ENCODE measurements at regions not wholly inside any gene's neighbourhood (a gene's known extent, or its start where the extent isn't known, plus 50 kb on each side); places are given as distances from the start of the nearest gene placed in this dataset.

- no peak overlapping the region for H3K4me2 ChIP-seq (ENCODE audit: low read length)
- no peaks in the 10 kb centered on the region for H3K4me1 ChIP-seq
- H3K4me3 ChIP-seq (ENCODE audit: low read depth, low read length), result no peak overlapping the region
- no peaks in the 10 kb centered on the region for H3K36me3 ChIP-seq (ENCODE audit: control insufficient read depth, insufficient read depth, low read length)
- no peaks in the 10 kb centered on the region for H3K9me3 ChIP-seq (ENCODE audit: control insufficient read depth, low read length)
- H3K79me2 ChIP-seq, result no peaks in the 10 kb centered on the region
- no peak overlapping the region for H2AFZ ChIP-seq
- no peaks in the 10 kb centered on the region for H3K27me3 ChIP-seq (ENCODE audit: control insufficient read depth, insufficient read depth, low read length)
- no peak for TF ChIP-seq CTCF (IDR thresholded peaks at IDR 0.05)
- H3K27ac ChIP-seq, result no peak overlapping the region
- H3K9ac ChIP-seq, result no peak overlapping the region
These were observed 125.3 kb upstream of the SPACA1 start for GRCh38 chr6:87922196-87922946.

GRCh38 chr6:87921034-87921433, 126.6 kb upstream of the SPACA1 start:
- no peak for TF ChIP-seq CTCF (IDR thresholded peaks at IDR 0.05)
- Histone ChIP-seq H3K4me1 (no peaks in the 10 kb centered on the region), H3K36me3 (ENCODE audit: control insufficient read depth, insufficient read depth, low read length) (no peaks in the 10 kb centered on the region), H3K79me2 (no peaks in the 10 kb centered on the region), H3K4me3 (ENCODE audit: low read depth, low read length) (no peak overlapping the region), H3K27ac (no peak overlapping the region), H3K9ac (no peak overlapping the region), H2AFZ (no peak overlapping the region), H3K9me3 (ENCODE audit: control insufficient read depth, low read length) (no peaks in the 10 kb centered on the region), H3K4me2 (ENCODE audit: low read length) (no peak overlapping the region), H3K27me3 (ENCODE audit: control insufficient read depth, insufficient read depth, low read length) (no peaks in the 10 kb centered on the region)

- no peaks in the 10 kb centered on the region for H3K4me1 ChIP-seq
- no peaks in the 10 kb centered on the region for H3K36me3 ChIP-seq (ENCODE audit: control insufficient read depth, insufficient read depth, low read length)
- no peak overlapping the region for H2AFZ ChIP-seq
- no peak overlapping the region for H3K4me3 ChIP-seq (ENCODE audit: low read depth, low read length)
- H3K4me2 ChIP-seq (ENCODE audit: low read length), result no peak overlapping the region
- no peak for TF ChIP-seq CTCF (IDR thresholded peaks at IDR 0.05)
- H3K27ac ChIP-seq, result no peak overlapping the region
- H3K9ac ChIP-seq, result no peak overlapping the region
- no peaks in the 10 kb centered on the region for H3K27me3 ChIP-seq (ENCODE audit: control insufficient read depth, insufficient read depth, low read length)
- H3K9me3 ChIP-seq (ENCODE audit: control insufficient read depth, low read length), result no peaks in the 10 kb centered on the region
- no peaks in the 10 kb centered on the region for H3K79me2 ChIP-seq
These were observed 127.4 kb upstream of the SPACA1 start for GRCh38 chr6:87920245-87920644.

- Histone ChIP-seq H3K27ac (no peak overlapping the region), H3K36me3 (ENCODE audit: control insufficient read depth, insufficient read depth, low read length) (no peaks in the 10 kb centered on the region), H3K27me3 (ENCODE audit: control insufficient read depth, insufficient read depth, low read length) (no peaks in the 10 kb centered on the region), H3K9me3 (ENCODE audit: control insufficient read depth, low read length) (no peaks in the 10 kb centered on the region), H3K4me1 (no peaks in the 10 kb centered on the region), H3K4me3 (ENCODE audit: low read depth, low read length) (no peak overlapping the region), H3K9ac (no peak overlapping the region), H3K4me2 (ENCODE audit: low read length) (no peak overlapping the region), H3K79me2 (no peaks in the 10 kb centered on the region), H2AFZ (no peak overlapping the region)
- TF ChIP-seq CTCF (IDR thresholded peaks at IDR 0.05), result no peak
These were observed 128.2 kb upstream of the SPACA1 start for GRCh38 chr6:87919416-87919815.

GRCh38 chr6:87919001-87919400, 128.6 kb upstream of the SPACA1 start:
- H3K9ac ChIP-seq, result no peak overlapping the region
- H3K4me2 ChIP-seq (ENCODE audit: low read length), result no peak overlapping the region
- no peak overlapping the region for H2AFZ ChIP-seq
- H3K9me3 ChIP-seq (ENCODE audit: control insufficient read depth, low read length), result no peaks in the 10 kb centered on the region
- H3K4me1 ChIP-seq, result no peaks in the 10 kb centered on the region
- no peaks in the 10 kb centered on the region for H3K27me3 ChIP-seq (ENCODE audit: control insufficient read depth, insufficient read depth, low read length)
- no peaks in the 10 kb centered on the region for H3K79me2 ChIP-seq
- H3K4me3 ChIP-seq (ENCODE audit: low read depth, low read length), result no peak overlapping the region
- H3K36me3 ChIP-seq (ENCODE audit: control insufficient read depth, insufficient read depth, low read length), result no peaks in the 10 kb centered on the region
- no peak overlapping the region for H3K27ac ChIP-seq
- no peak for TF ChIP-seq CTCF (IDR thresholded peaks at IDR 0.05)
